GM21576 (cell line): ENCODE measurements at regions not wholly inside any gene's neighbourhood (a gene's known extent, or its start where the extent isn't known, plus 50 kb on each side); places are given as distances from the start of the nearest gene placed in this dataset.
"Not testable (repeated sequence)": the region's sequence is repeated elsewhere in the genome, so short reads cannot be mapped to it uniquely, and the experiment has no call there.

ENCODE experiments used
- ATAC-seq: cut with Tn5 transposase; IDR thresholded peaks from one replicate; pipeline ENCODE4 v1.9.1; 2021; ENCODE audit warnings: mild to moderate bottlenecking, moderate library complexity; ENCODE audit not compliant: unreplicated experiment

GRCh38 chr6:67165606-67166005, 1458.6 kb upstream of the EYS start:
- no peak for ATAC-seq

- no peak for ATAC-seq
Measured at GRCh38 chr6:67160820-67161219, 1453.8 kb upstream of the EYS start.

GRCh38 chr6:67141005-67141404, 1434.0 kb upstream of the EYS start:
- ATAC-seq = no peak

DNA sequence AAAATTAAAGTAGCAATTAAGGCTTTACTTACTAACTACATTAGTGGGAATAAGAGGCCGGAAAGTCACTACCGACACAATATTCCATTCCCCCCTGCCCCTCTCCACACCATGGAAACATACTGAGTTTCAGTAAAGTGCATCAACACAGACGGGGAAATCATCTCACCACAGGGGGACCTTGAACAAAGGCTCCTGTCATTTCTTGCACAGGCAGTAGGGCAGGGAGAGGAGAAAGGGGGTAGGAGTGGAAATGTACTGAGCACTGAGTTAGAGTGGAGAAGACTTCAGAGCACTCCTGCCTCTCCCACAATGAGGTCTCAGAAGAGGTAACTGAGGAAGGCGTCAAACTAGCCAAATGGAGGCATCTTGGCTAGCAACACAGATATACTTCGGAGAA, 1426.9 kb upstream of the EYS start:
- ATAC-seq = no peak

GRCh38 chr6:67131827-67132226, 1424.8 kb upstream of the EYS start:
- no peak for ATAC-seq

DNA sequence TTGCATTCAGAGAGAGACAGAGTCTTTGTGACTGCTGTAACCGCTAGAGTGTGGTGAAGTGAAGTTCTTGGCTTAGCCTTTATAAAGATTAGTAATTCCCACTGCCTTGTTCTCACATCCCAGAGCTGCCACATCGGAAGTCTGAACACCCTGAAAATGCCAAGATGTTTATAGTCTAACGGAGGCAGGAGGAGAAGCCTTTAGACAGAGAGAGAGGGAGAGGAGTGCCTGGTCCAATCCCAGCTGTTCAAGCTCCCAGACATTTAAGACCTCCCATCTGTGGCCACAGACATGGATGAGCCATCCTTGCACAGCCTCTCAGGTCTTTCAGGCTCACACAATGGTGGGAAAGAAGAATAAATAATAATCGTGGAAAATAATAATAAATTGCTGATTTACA, 1422.8 kb upstream of the EYS start:
- no peak for ATAC-seq

GRCh38 chr6:67127041-67127440, 1420.0 kb upstream of the EYS start:
- ATAC-seq = no peak

DNA sequence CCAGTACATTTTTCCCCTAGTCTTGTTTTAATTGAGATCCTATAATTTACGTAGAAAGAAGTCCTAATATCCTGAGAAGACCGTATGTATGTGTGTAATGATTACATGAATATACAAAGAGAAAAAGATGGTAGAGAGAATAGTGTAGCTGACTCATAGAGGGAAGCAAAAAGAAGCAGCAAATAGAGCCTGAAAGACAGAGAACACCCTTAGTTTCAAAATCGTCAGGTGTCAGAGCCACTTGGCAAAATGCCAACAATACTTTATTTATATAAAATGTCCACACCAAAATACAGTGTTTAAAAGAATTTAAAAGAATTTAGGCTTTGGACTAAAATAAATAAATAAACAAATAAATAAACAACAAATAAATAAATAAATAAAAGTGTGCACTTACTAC, 1414.1 kb upstream of the EYS start:
- ATAC-seq = no peak

- ATAC-seq = no peak
Measured at GRCh38 chr6:67112120-67112519, 1405.1 kb upstream of the EYS start.

GRCh38 chr6:67102743-67103142, 1395.7 kb upstream of the EYS start:
- no peak for ATAC-seq

GRCh38 chr6:67095618-67096226, 1388.7 kb upstream of the EYS start:
- ATAC-seq = not testable (repeated sequence)

GRCh38 chr6:67094431-67094946, 1387.5 kb upstream of the EYS start:
- ATAC-seq = no peak

DNA sequence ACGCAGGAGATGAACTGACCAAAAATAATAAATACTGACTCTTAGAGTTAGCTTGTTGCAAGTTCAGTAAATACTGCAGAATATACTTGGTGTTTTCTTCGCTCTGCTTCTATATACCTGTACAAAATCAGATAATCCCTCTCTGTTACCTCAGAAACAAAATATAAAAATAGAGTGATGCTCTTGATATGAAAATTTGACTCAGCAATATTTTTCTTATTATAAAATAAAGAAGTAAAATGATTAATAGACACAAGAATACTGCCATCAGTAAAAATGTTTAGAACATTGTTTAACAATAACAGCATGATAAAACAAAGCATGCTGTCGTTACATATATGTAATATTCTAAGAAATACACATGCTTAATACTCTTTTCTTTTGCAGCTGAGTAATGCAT, 1366.9 kb upstream of the EYS start:
- no peak for ATAC-seq

- ATAC-seq = no peak
Measured at GRCh38 chr6:67068781-67069180, 1361.8 kb upstream of the EYS start.

DNA sequence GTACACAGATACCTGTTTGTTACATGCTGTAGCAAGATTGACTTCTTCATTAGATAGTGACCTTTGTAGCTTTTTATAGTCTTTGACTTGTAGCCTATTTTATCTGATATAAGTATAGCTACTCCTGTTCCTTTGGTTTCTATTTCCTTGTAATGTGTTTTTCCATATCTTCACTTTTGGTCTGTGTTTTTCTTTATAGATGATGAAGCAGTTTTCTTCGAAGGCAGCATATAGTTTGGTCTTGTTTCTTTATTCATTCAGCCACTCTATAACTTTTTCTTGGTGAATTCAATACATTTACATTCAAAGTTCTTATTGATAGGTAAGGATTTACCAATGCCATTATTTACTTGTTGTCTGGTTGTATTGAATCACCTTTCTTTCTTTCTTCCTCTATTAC, 1357.3 kb upstream of the EYS start:
- no peak for ATAC-seq

- no peak for ATAC-seq
Measured at GRCh38 chr6:67047996-67048395, 1341.0 kb upstream of the EYS start.

GRCh38 chr6:67045076-67045475, 1338.0 kb upstream of the EYS start:
- ATAC-seq = no peak

DNA sequence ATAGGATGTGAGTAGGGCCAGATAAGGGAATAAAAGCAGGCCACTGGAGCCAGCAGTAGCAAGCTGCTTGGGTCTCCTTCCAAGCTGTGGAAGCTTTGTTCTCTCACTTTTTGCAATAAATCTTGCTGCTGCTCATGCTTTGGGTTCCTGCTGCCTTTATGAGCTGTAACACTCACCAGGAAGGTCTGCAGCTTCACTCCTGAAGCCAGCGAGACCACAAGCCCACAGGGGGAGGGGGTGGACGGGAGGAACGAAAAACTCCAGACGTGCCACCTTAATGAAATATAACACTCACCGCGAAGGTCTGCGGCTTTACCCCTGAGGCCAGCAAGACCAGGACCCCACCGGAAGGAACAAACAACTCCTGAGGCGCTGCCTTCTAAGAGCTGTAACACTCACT, 1324.4 kb upstream of the EYS start:
- no peak for ATAC-seq

- ATAC-seq = no peak
Measured at GRCh38 chr6:67030861-67031260, 1323.8 kb upstream of the EYS start.

DNA sequence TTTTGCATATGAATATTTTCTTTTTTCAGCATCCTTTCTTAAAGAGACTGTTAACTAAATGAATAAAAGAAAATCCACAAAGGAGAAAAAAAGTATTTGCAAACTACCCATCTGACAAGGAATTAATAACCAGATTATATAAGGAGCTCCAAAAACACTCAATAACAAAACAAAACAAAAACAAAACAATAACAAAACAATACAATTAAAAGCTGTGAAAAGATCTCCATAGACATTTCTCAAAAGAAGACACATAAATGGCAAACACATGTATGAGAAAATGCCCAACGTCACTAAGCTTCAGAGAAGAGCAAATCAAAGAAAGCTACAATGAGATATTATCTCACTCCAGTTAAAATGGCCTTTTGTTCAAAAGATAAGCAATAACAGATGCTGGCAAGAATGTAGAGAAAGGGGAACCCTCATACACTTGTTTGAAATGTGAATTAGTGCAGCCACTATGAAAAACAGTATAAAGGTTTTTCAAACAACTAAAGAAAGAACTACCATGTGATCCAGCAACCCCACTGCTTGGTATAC, 1310.0 kb upstream of the EYS start:
- no peak for ATAC-seq

DNA sequence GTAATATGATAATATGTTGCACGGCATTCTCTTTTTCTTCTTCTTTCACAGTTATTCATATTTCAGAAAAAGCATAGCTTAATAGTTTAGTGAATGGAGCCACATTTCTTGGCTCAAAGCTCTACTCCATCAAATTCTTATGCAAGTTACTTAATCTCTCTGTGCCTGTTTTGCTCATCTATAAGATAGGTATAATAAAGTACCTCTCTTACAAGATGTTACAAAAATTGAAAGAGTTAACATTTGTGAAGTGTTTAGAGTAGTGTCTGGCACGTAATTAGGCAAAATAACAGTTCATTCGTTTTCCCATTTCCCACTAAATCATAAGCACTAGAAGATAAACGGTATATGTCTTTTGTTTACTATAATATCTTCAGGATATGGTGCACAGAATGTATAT, 1304.4 kb upstream of the EYS start:
- ATAC-seq = no peak

- ATAC-seq = no peak
Measured at GRCh38 chr6:67009818-67010217, 1302.8 kb upstream of the EYS start.

GRCh38 chr6:67003844-67004243, 1296.8 kb upstream of the EYS start:
- no peak for ATAC-seq
